ENCODE measurements at regions not wholly inside any gene's neighbourhood (a gene's known extent, or its start where the extent isn't known, plus 50 kb on each side); places are given as distances from the start of the nearest gene placed in this dataset.

GRCh38 chr2:65511306-65511705 is 78.9 kb upstream of the SPRED2 start:
- H3K36me3 Mint-ChIP-seq (ENCODE audit: low read depth): no peaks in the 10 kb centered on the region
- no peak overlapping the region for H3K27ac Mint-ChIP-seq
- no peak overlapping the region for H3K4me3 Mint-ChIP-seq
- no peaks in the 10 kb centered on the region for H3K4me1 Mint-ChIP-seq (ENCODE audit: low read depth)
- no peak for DNase-seq
- peaks cover 14% of the 10 kb centered on the region for H3K27me3 Mint-ChIP-seq
- H3K9me3 Mint-ChIP-seq: peaks cover 6% of the 10 kb centered on the region

GRCh38 chr2:65508225-65508624 is 75.8 kb upstream of the SPRED2 start:
- Mint-ChIP-seq H3K36me3 (ENCODE audit: low read depth) (no peaks in the 10 kb centered on the region), H3K4me1 (ENCODE audit: low read depth) (no peaks in the 10 kb centered on the region), H3K9me3 (peaks cover 6% of the 10 kb centered on the region), H3K4me3 (no peak overlapping the region), H3K27ac (no peak overlapping the region), H3K27me3 (peaks cover 9% of the 10 kb centered on the region)
- no peak for DNase-seq

- Mint-ChIP-seq H3K9me3 (peaks cover 6% of the 10 kb centered on the region), H3K36me3 (ENCODE audit: low read depth) (no peaks in the 10 kb centered on the region), H3K27me3 (peaks cover 6% of the 10 kb centered on the region), H3K4me1 (ENCODE audit: low read depth) (no peaks in the 10 kb centered on the region), H3K27ac (no peak overlapping the region), H3K4me3 (no peak overlapping the region)
- DNase-seq: no peak
Measured at GRCh38 chr2:65507102-65508069, 75.0 kb upstream of the SPRED2 start.

- no peak for DNase-seq
- Mint-ChIP-seq H3K27me3 (no peaks in the 10 kb centered on the region), H3K4me3 (no peak overlapping the region), H3K27ac (no peak overlapping the region), H3K9me3 (peaks cover 5% of the 10 kb centered on the region), H3K36me3 (ENCODE audit: low read depth) (no peaks in the 10 kb centered on the region), H3K4me1 (ENCODE audit: low read depth) (no peaks in the 10 kb centered on the region)
Measured at GRCh38 chr2:65504814-65505697, 72.7 kb upstream of the SPRED2 start.

- H3K27me3 Mint-ChIP-seq: no peaks in the 10 kb centered on the region
- H3K9me3 Mint-ChIP-seq: peaks cover 5% of the 10 kb centered on the region
- no peak overlapping the region for H3K27ac Mint-ChIP-seq
- H3K36me3 Mint-ChIP-seq (ENCODE audit: low read depth): no peaks in the 10 kb centered on the region
- no peak for DNase-seq
- H3K4me1 Mint-ChIP-seq (ENCODE audit: low read depth): no peaks in the 10 kb centered on the region
- no peak overlapping the region for H3K4me3 Mint-ChIP-seq
Measured at GRCh38 chr2:65504201-65504600, 71.8 kb upstream of the SPRED2 start.

- no peak overlapping the region for H3K27ac Mint-ChIP-seq
- H3K36me3 Mint-ChIP-seq (ENCODE audit: low read depth): no peaks in the 10 kb centered on the region
- peaks cover 3% of the 10 kb centered on the region for H3K27me3 Mint-ChIP-seq
- peaks cover 5% of the 10 kb centered on the region for H3K9me3 Mint-ChIP-seq
- no peaks in the 10 kb centered on the region for H3K4me1 Mint-ChIP-seq (ENCODE audit: low read depth)
- no peak overlapping the region for H3K4me3 Mint-ChIP-seq
- DNase-seq: no peak
Measured at GRCh38 chr2:65503746-65504145, 71.3 kb upstream of the SPRED2 start.

- H3K4me1 Mint-ChIP-seq (ENCODE audit: low read depth): no peaks in the 10 kb centered on the region
- no peaks in the 10 kb centered on the region for H3K36me3 Mint-ChIP-seq (ENCODE audit: low read depth)
- H3K9me3 Mint-ChIP-seq: no peaks in the 10 kb centered on the region
- H3K4me3 Mint-ChIP-seq: no peak overlapping the region
- DNase-seq: no peak
- H3K27ac Mint-ChIP-seq: no peak overlapping the region
- H3K27me3 Mint-ChIP-seq: peaks cover 6% of the 10 kb centered on the region
Measured at GRCh38 chr2:65501836-65502235, 69.4 kb upstream of the SPRED2 start.

GRCh38 chr2:65501074-65501473 is 68.7 kb upstream of the SPRED2 start:
- no peak overlapping the region for H3K4me3 Mint-ChIP-seq
- no peaks in the 10 kb centered on the region for H3K9me3 Mint-ChIP-seq
- H3K36me3 Mint-ChIP-seq (ENCODE audit: low read depth): no peaks in the 10 kb centered on the region
- H3K27ac Mint-ChIP-seq: no peak overlapping the region
- DNase-seq: no peak
- H3K27me3 Mint-ChIP-seq: peaks cover 6% of the 10 kb centered on the region
- H3K4me1 Mint-ChIP-seq (ENCODE audit: low read depth): no peaks in the 10 kb centered on the region

- Mint-ChIP-seq H3K4me3 (no peak overlapping the region), H3K27me3 (peaks cover 6% of the 10 kb centered on the region), H3K4me1 (ENCODE audit: low read depth) (no peaks in the 10 kb centered on the region), H3K36me3 (ENCODE audit: low read depth) (no peaks in the 10 kb centered on the region), H3K9me3 (no peaks in the 10 kb centered on the region), H3K27ac (no peak overlapping the region)
- no peak for DNase-seq
Measured at GRCh38 chr2:65500310-65501040, 68.1 kb upstream of the SPRED2 start.

- no peaks in the 10 kb centered on the region for H3K4me1 Mint-ChIP-seq (ENCODE audit: low read depth)
- H3K36me3 Mint-ChIP-seq (ENCODE audit: low read depth): no peaks in the 10 kb centered on the region
- H3K9me3 Mint-ChIP-seq: no peaks in the 10 kb centered on the region
- H3K4me3 Mint-ChIP-seq: no peak overlapping the region
- peaks cover 11% of the 10 kb centered on the region for H3K27me3 Mint-ChIP-seq
- no peak for DNase-seq
- no peak overlapping the region for H3K27ac Mint-ChIP-seq
Measured at GRCh38 chr2:65499216-65499615, 66.8 kb upstream of the SPRED2 start.

- Mint-ChIP-seq H3K4me3 (no peak overlapping the region), H3K4me1 (ENCODE audit: low read depth) (no peaks in the 10 kb centered on the region), H3K27ac (no peak overlapping the region), H3K36me3 (ENCODE audit: low read depth) (no peaks in the 10 kb centered on the region), H3K9me3 (no peaks in the 10 kb centered on the region), H3K27me3 (peaks cover 11% of the 10 kb centered on the region)
- DNase-seq: no peak
Measured at GRCh38 chr2:65498396-65498795, 66.0 kb upstream of the SPRED2 start.

GRCh38 chr2:65495251-65495877 is 63.0 kb upstream of the SPRED2 start:
- no peaks in the 10 kb centered on the region for H3K36me3 Mint-ChIP-seq (ENCODE audit: low read depth)
- H3K4me3 Mint-ChIP-seq: no peak overlapping the region
- H3K9me3 Mint-ChIP-seq: no peaks in the 10 kb centered on the region
- no peaks in the 10 kb centered on the region for H3K4me1 Mint-ChIP-seq (ENCODE audit: low read depth)
- no peak for DNase-seq
- no peak overlapping the region for H3K27ac Mint-ChIP-seq
- H3K27me3 Mint-ChIP-seq: peaks cover 22% of the 10 kb centered on the region

- Mint-ChIP-seq H3K4me3 (no peak overlapping the region), H3K9me3 (peaks cover 6% of the 10 kb centered on the region), H3K4me1 (ENCODE audit: low read depth) (no peaks in the 10 kb centered on the region), H3K27ac (no peak overlapping the region), H3K27me3 (peaks cover 27% of the 10 kb centered on the region), H3K36me3 (ENCODE audit: low read depth) (no peaks in the 10 kb centered on the region)
- DNase-seq: no peak
Measured at GRCh38 chr2:65494078-65494477, 61.7 kb upstream of the SPRED2 start.

GRCh38 chr2:65491381-65491905 is 59.0 kb upstream of the SPRED2 start:
- peaks cover 39% of the 10 kb centered on the region for H3K27me3 Mint-ChIP-seq
- no peak overlapping the region for H3K27ac Mint-ChIP-seq
- no peak for DNase-seq
- H3K4me1 Mint-ChIP-seq (ENCODE audit: low read depth): no peaks in the 10 kb centered on the region
- peaks cover 24% of the 10 kb centered on the region for H3K9me3 Mint-ChIP-seq
- H3K4me3 Mint-ChIP-seq: no peak overlapping the region
- H3K36me3 Mint-ChIP-seq (ENCODE audit: low read depth): no peaks in the 10 kb centered on the region

Measured in activated T-cell treated with anti-CD3 and anti-CD28 coated beads, Interleukin-2, amount 50 U/mL, for 24 hours (primary cell).